RWPE2 (cell line): ENCODE measurements at regions not wholly inside any gene's neighbourhood (a gene's known extent, or its start where the extent isn't known, plus 50 kb on each side); places are given as distances from the start of the nearest gene placed in this dataset.

Source experiments
- ATAC-seq: fragments of 200-7000 bp; cut with Tn5 transposase; 3 replicates; pipeline ENCODE4 v1.9.1; 2021; ENCODE audit warnings: low read depth
- DNase-seq: peaks from one replicate; pipeline ENCODE4 v3.0.0-alpha.2; 2020; ENCODE audit warnings: low spot score
- H3K27ac ChIP-seq: fragments of 450-650 bp; 2 replicates; pipeline ENCODE4 v1.5.1; 2017; ENCODE audit warnings: mild to moderate bottlenecking; ENCODE audit not compliant: poor library complexity, severe bottlenecking
- H3K27me3 ChIP-seq: fragments of 250-450 bp; sonication (Bioruptor Pico); 2 replicates; pipeline ENCODE4 v1.5.1; 2021; ENCODE audit warnings: mild to moderate bottlenecking, moderate library complexity; ENCODE audit not compliant: insufficient read depth, poor library complexity, severe bottlenecking
- H3K36me3 ChIP-seq: fragments of 250-450 bp; sonication (Bioruptor Pico); 2 replicates; pipeline ENCODE4 v1.5.1; 2020; ENCODE audit warnings: low read depth, mild to moderate bottlenecking, moderate library complexity
- H3K4me1 ChIP-seq: fragments of 250-450 bp; sonication (Bioruptor Pico); 2 replicates; pipeline ENCODE4 v1.5.1; 2021; ENCODE audit warnings: mild to moderate bottlenecking, moderate library complexity; ENCODE audit not compliant: insufficient read depth, poor library complexity, severe bottlenecking
- H3K4me3 ChIP-seq: fragments of 250-450 bp; sonication (Bioruptor Pico); 2 replicates; pipeline ENCODE4 v1.5.1; 2021; ENCODE audit warnings: mild to moderate bottlenecking, moderate library complexity; ENCODE audit not compliant: severe bottlenecking
- H3K9me3 ChIP-seq: fragments of 250-450 bp; sonication (Bioruptor Pico); 2 replicates; pipeline ENCODE4 v1.5.1; 2021; ENCODE audit warnings: mild to moderate bottlenecking, moderate library complexity; ENCODE audit not compliant: severe bottlenecking
- CTCF ChIP-seq: fragments of 450-650 bp; IDR thresholded peaks from one replicate; pipeline ENCODE4 v1.5.1; 2017; ENCODE audit warnings: mild to moderate bottlenecking, moderate library complexity; ENCODE audit not compliant: poor library complexity, severe bottlenecking

GRCh38 chr4:62301500-62301899 lies 1101.4 kb downstream of the ADGRL3 start:
- no peak overlapping the region for H3K27ac ChIP-seq
- H3K27me3 ChIP-seq = no peaks in the 10 kb centered on the region
- H3K9me3 ChIP-seq = no peaks in the 10 kb centered on the region
- DNase-seq = no peak
- H3K4me3 ChIP-seq = no peak overlapping the region
- no peaks in the 10 kb centered on the region for H3K4me1 ChIP-seq
- TF ChIP-seq CTCF = no peak
- no peak for ATAC-seq
- no peaks in the 10 kb centered on the region for H3K36me3 ChIP-seq

- ATAC-seq = no peak
- no peak overlapping the region for H3K4me3 ChIP-seq
These were observed 1093.4 kb downstream of the ADGRL3 start for GRCh38 chr4:62293551-62293950.

GRCh38 chr4:62292911-62293310 lies 1092.8 kb downstream of the ADGRL3 start:
- H3K36me3 ChIP-seq = no peaks in the 10 kb centered on the region
- H3K4me3 ChIP-seq = no peak overlapping the region
- no peak for DNase-seq
- no peak for ATAC-seq
- H3K27me3 ChIP-seq = no peaks in the 10 kb centered on the region
- H3K4me1 ChIP-seq = no peaks in the 10 kb centered on the region
- no peaks in the 10 kb centered on the region for H3K9me3 ChIP-seq
- TF ChIP-seq CTCF = no peak
- H3K27ac ChIP-seq = no peak overlapping the region

More at GRCh38 chr4:62293551-62293950, 1093.4 kb downstream of the ADGRL3 start:
- no peak for TF ChIP-seq CTCF
- Histone ChIP-seq H3K9me3 (no peaks in the 10 kb centered on the region), H3K27me3 (no peaks in the 10 kb centered on the region), H3K27ac (no peak overlapping the region), H3K4me1 (no peaks in the 10 kb centered on the region), H3K36me3 (no peaks in the 10 kb centered on the region)
- no peak for DNase-seq

- Histone ChIP-seq H3K27ac (no peak overlapping the region), H3K36me3 (no peaks in the 10 kb centered on the region), H3K9me3 (no peaks in the 10 kb centered on the region), H3K4me3 (no peak overlapping the region), H3K27me3 (no peaks in the 10 kb centered on the region), H3K4me1 (no peaks in the 10 kb centered on the region)
- no peak for TF ChIP-seq CTCF
- ATAC-seq (peak; percentile 31; the same call in 1 of the 3 replicates), DNase-seq (no peak)
These were observed 1088.8 kb downstream of the ADGRL3 start for GRCh38 chr4:62288808-62289541.

- DNase-seq (no peak), ATAC-seq (no peak)
- H3K4me1 ChIP-seq = no peaks in the 10 kb centered on the region
- H3K27me3 ChIP-seq = no peaks in the 10 kb centered on the region
- H3K36me3 ChIP-seq = no peaks in the 10 kb centered on the region
- no peak overlapping the region for H3K27ac ChIP-seq
- H3K4me3 ChIP-seq = no peak overlapping the region
- no peaks in the 10 kb centered on the region for H3K9me3 ChIP-seq
- no peak for TF ChIP-seq CTCF
These were observed 1084.9 kb downstream of the ADGRL3 start for GRCh38 chr4:62285026-62285425.
